ENCODE measurements at regions not wholly inside any gene's neighbourhood (a gene's known extent, or its start where the extent isn't known, plus 50 kb on each side); places are given as distances from the start of the nearest gene placed in this dataset.

DNA sequence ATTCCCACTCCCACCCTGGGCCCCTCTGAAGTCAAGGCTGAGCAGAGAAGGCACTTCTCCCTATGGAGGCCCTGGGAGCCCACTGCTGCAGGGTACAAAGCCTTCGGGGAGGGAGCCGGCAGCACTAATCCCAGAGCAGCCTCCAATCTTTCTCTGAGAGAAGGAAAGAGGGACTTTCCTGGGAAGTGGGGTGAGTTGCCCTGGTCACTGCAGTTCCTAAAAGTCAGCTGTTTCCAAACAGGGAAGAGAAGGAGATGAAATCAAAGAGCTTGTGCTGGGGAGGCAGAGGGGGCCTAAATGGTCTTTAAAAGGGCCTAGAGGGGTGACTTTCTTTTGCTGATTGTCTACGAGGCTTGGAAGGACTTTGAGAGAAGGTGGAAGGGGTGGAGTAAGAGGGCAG is 264.7 kb downstream of the TNS1 start:
- Histone ChIP-seq H3K4me1 (ENCODE audit: control insufficient read depth, insufficient read depth, low read length) (no peaks in the 10 kb centered on the region), H3K27ac (ENCODE audit: control insufficient read depth, insufficient read depth) (no peak overlapping the region), H3K36me3 (ENCODE audit: control insufficient read depth in 2 of 2, insufficient read depth in 2 of 2, low read length in 1 of 2) (no peaks in the 10 kb centered on the region), H3K4me3 (no peak overlapping the region), H4K20me1 (ENCODE audit: control insufficient read depth, insufficient read depth) (no peaks in the 10 kb centered on the region), H3K4me2 (ENCODE audit: control insufficient read depth, insufficient read depth) (no peak overlapping the region), H3K9me3 (replicated peaks; ENCODE audit: control insufficient read depth, insufficient read depth, low read length) (no peaks in the 10 kb centered on the region), H3K27me3 (replicated peaks in 1 of 2; ENCODE audit: control insufficient read depth in 2 of 2, insufficient read depth in 2 of 2, low read length in 1 of 2) (no peaks in the 10 kb centered on the region; a peak in 2 of 4 replicates), H3K9ac (ENCODE audit: control insufficient read depth, insufficient read depth, low read length) (no peak overlapping the region), H2AFZ (ENCODE audit: control insufficient read depth, low read depth, low read length) (no peak overlapping the region), H3K79me2 (ENCODE audit: control insufficient read depth, insufficient read depth, low read length) (no peaks in the 10 kb centered on the region)
- intact Hi-C loops (cut with micrococcal nuclease; ENCODE audit: unreplicated experiment) (no loop called here), in situ Hi-C loops (cut with MboI) (no loop called here)
- ChIA-PET SMC1A (ENCODE audit: uncharacterized antibody, unreplicated experiment) (no interaction called here), CTCF (no interaction called here), RAD21 (ENCODE audit: unreplicated experiment) (no interaction called here), POLR2A (no interaction called here)
- TF ChIP-seq TARDBP (IDR thresholded peaks at IDR 0.05; ENCODE audit: borderline replicate concordance) (no peak), ZNF622 (IDR thresholded peaks at IDR 0.05) (no peak), STAT1 (conservative IDR thresholded peaks at IDR 0.05) (no peak), GATAD2B (conservative IDR thresholded peaks at IDR 0.05; ENCODE audit: low read depth) (no peak), CREB1 (IDR thresholded peaks at IDR 0.05; ENCODE audit: low read depth) (no peak), EP300 (IDR thresholded peaks at IDR 0.05; ENCODE audit: borderline replicate concordance in 1 of 2, control insufficient read depth in 1 of 2, low read depth in 2 of 2, low read length in 2 of 2) (no peak)
- TF ChIP-seq, protein P1, sequence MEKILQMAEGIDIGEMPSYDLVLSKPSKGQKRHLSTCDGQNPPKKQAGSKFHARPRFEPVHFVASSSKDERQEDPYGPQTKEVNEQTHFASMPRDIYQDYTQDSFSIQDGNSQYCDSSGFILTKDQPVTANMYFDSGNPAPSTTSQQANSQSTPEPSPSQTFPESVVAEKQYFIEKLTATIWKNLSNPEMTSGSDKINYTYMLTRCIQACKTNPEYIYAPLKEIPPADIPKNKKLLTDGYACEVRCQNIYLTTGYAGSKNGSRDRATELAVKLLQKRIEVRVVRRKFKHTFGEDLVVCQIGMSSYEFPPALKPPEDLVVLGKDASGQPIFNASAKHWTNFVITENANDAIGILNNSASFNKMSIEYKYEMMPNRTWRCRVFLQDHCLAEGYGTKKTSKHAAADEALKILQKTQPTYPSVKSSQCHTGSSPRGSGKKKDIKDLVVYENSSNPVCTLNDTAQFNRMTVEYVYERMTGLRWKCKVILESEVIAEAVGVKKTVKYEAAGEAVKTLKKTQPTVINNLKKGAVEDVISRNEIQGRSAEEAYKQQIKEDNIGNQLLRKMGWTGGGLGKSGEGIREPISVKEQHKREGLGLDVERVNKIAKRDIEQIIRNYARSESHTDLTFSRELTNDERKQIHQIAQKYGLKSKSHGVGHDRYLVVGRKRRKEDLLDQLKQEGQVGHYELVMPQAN (conservative IDR thresholded peaks at IDR 0.05): no peak
- TF ChIP-seq, protein P2, sequence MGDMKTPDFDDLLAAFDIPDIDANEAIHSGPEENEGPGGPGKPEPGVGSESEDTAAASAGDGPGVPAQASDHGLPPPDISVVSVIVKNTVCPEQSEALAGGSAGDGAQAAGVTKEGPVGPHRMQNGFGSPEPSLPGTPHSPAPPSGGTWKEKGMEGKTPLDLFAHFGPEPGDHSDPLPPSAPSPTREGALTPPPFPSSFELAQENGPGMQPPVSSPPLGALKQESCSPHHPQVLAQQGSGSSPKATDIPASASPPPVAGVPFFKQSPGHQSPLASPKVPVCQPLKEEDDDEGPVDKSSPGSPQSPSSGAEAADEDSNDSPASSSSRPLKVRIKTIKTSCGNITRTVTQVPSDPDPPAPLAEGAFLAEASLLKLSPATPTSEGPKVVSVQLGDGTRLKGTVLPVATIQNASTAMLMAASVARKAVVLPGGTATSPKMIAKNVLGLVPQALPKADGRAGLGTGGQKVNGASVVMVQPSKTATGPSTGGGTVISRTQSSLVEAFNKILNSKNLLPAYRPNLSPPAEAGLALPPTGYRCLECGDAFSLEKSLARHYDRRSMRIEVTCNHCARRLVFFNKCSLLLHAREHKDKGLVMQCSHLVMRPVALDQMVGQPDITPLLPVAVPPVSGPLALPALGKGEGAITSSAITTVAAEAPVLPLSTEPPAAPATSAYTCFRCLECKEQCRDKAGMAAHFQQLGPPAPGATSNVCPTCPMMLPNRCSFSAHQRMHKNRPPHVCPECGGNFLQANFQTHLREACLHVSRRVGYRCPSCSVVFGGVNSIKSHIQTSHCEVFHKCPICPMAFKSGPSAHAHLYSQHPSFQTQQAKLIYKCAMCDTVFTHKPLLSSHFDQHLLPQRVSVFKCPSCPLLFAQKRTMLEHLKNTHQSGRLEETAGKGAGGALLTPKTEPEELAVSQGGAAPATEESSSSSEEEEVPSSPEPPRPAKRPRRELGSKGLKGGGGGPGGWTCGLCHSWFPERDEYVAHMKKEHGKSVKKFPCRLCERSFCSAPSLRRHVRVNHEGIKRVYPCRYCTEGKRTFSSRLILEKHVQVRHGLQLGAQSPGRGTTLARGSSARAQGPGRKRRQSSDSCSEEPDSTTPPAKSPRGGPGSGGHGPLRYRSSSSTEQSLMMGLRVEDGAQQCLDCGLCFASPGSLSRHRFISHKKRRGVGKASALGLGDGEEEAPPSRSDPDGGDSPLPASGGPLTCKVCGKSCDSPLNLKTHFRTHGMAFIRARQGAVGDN (IDR thresholded peaks at IDR 0.05): no peak
- 29% methylated on average over 3 of the region's 3 CpGs for WGBS (ENCODE audit: insufficient coverage, insufficient replicate concordance, low lambda C conversion rate, missing lambda C conversion rate)
- FAIRE-seq: no peak
- no peak for DNase-seq (ENCODE audit: low read depth, low spot score)
- no peak for ATAC-seq
- BruUV-seq (replicated peaks): no TSS peak

Data from GM12878 (cell line).